Keratinocyte (primary cell): ENCODE measurements at regions not wholly inside any gene's neighbourhood (a gene's known extent, or its start where the extent isn't known, plus 50 kb on each side); places are given as distances from the start of the nearest gene placed in this dataset.

Experiments used
- DNase-seq: peaks from one replicate; pipeline ENCODE4 v3.0.0-alpha.2; 2011; ENCODE audit warnings: low read depth, missing footprints, low spot score
- FAIRE-seq: peaks from 2 replicates; lab custom pipeline; 2011; peaks lifted over from hg19 to GRCh38; lab: Jason Lieb, UNC
- H2AFZ ChIP-seq: 2 replicates; pipeline ENCODE4 v1.6.0; 2012; ENCODE audit warnings: low read length, control low read depth, inconsistent platforms; ENCODE audit not compliant: control insufficient read depth
- H3K27ac ChIP-seq: 2 replicates; pipeline ENCODE4 v1.5.1; 2011; ENCODE audit warnings: low read length; ENCODE audit not compliant: control insufficient read depth, insufficient read depth
- H3K27me3 ChIP-seq: 3 replicates; pipeline ENCODE4 v1.6.0; 2011; ENCODE audit warnings: low read length; ENCODE audit not compliant: control insufficient read depth, insufficient read depth; ENCODE audit errors: extremely low read depth
- H3K36me3 ChIP-seq, 2 experiments: 2 replicates in 1 of 2; 3 replicates in 1 of 2; pipeline ENCODE4 v1.5.1; 2011; ENCODE audit warnings: low read length in 2 of 2, mild to moderate bottlenecking in 1 of 2; ENCODE audit not compliant: control insufficient read depth in 2 of 2, insufficient read depth in 2 of 2; ENCODE audit errors: extremely low read depth in 1 of 2
- H3K4me1 ChIP-seq: 3 replicates; pipeline ENCODE4 v1.5.1; 2011; ENCODE audit warnings: low read length; ENCODE audit not compliant: control insufficient read depth, insufficient read depth; ENCODE audit errors: extremely low read depth
- H3K4me2 ChIP-seq: 3 replicates; pipeline ENCODE4 v1.6.0; 2011; ENCODE audit warnings: low read depth, low read length; ENCODE audit not compliant: control insufficient read depth, insufficient read depth; ENCODE audit errors: extremely low read depth
- H3K4me3 ChIP-seq, 3 experiments: fragments of 200-600 bp in 1 of 3; sonication (generic) in 1 of 3; 2 replicates in 2 of 3; 3 replicates in 1 of 3; pipeline ENCODE4 v1.5.1; 2011 to 2016; ENCODE audit warnings: low read length in 3 of 3, mild to moderate bottlenecking in 3 of 3, control low read depth in 2 of 3, inconsistent platforms in 1 of 3, low read depth in 1 of 3, mixed read lengths in 1 of 3, mixed run types in 1 of 3, moderate library complexity in 1 of 3; ENCODE audit not compliant: control insufficient read depth in 2 of 3, insufficient read depth in 2 of 3; ENCODE audit errors: extremely low read depth in 1 of 3
- H3K79me2 ChIP-seq: 2 replicates; pipeline ENCODE4 v1.6.0; 2012; ENCODE audit warnings: low read length; ENCODE audit not compliant: control insufficient read depth, insufficient read depth
- H3K9ac ChIP-seq: 3 replicates; pipeline ENCODE4 v1.6.0; 2011; ENCODE audit warnings: low read length; ENCODE audit not compliant: control insufficient read depth, insufficient read depth; ENCODE audit errors: extremely low read depth
- H3K9me1 ChIP-seq: 3 replicates; pipeline ENCODE4 v1.6.0; 2011; ENCODE audit warnings: low read length; ENCODE audit not compliant: control insufficient read depth, insufficient read depth; ENCODE audit errors: extremely low read depth
- H3K9me3 ChIP-seq: 2 replicates; pipeline ENCODE4 v1.5.1; 2012; ENCODE audit warnings: low read depth, low read length; ENCODE audit not compliant: control insufficient read depth
- H4K20me1 ChIP-seq: 3 replicates; pipeline ENCODE4 v1.6.0; 2011; ENCODE audit warnings: low read length; ENCODE audit not compliant: control insufficient read depth, insufficient read depth; ENCODE audit errors: extremely low read depth
- EZH2 ChIP-seq: IDR thresholded peaks from one replicate; pipeline ENCODE4 v1.6.1; 2012; ENCODE audit warnings: inconsistent platforms, mild to moderate bottlenecking, low read length, moderate library complexity
- dilution Hi-C: fragments of 300-500 bp; cut with MboI; formaldehyde crosslinking; loops from one replicate; pipeline ENCODE4 v1.7.0; 2020; ENCODE audit warnings: low sequenced_read_pairs; ENCODE audit not compliant: extremely low pct_ligation_motif_present
- TF ChIP-seq, protein P1 (sequence below), 3 experiments: IDR thresholded peaks in 1 of 3; conservative IDR thresholded peaks in 1 of 3; optimal IDR thresholded peaks in 1 of 3; 2 replicates in 2 of 3; 3 replicates in 1 of 3; pipeline versions ENCODE3 to v1.5.1; 2011; ENCODE audit warnings: low read length in 3 of 3, mild to moderate bottlenecking in 3 of 3, moderate library complexity in 2 of 3, control low read depth in 1 of 3, inconsistent platforms in 1 of 3; ENCODE audit not compliant: insufficient read depth in 2 of 3; ENCODE audit errors: extremely low read depth in 1 of 3

DNA sequence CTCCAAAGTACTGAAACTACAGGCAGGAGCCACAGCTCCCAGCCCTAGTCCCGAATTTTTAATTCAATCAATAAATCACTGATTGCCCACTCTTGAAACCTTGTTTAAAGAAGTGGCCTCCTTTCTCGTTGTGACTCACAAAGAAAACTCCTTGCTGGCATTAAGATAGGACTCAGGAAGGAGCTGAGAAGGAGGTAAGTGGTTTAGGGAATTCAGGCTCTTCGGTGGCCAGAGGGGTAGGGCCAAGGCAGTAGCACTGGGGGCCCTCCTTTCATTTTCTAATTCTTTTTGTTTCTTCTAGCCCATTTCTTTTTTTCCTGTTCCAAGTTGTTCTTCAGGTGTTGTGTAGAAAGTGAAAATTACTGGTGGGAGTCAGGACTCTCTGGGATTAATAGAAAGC, 86.2 kb upstream of the OR9Q1 start:
- H3K27me3 ChIP-seq, result no peaks in the 10 kb centered on the region
- no peaks in the 10 kb centered on the region for H3K79me2 ChIP-seq
- no peaks in the 10 kb centered on the region for H3K36me3 ChIP-seq
- no peak overlapping the region for H3K27ac ChIP-seq
- FAIRE-seq (no peak), DNase-seq (no peak)
- H3K9me1 ChIP-seq, result no peaks in the 10 kb centered on the region
- H3K4me1 ChIP-seq, result peaks cover 23% of the 10 kb centered on the region
- no peaks in the 10 kb centered on the region for H3K9me3 ChIP-seq
- TF ChIP-seq, protein P1, sequence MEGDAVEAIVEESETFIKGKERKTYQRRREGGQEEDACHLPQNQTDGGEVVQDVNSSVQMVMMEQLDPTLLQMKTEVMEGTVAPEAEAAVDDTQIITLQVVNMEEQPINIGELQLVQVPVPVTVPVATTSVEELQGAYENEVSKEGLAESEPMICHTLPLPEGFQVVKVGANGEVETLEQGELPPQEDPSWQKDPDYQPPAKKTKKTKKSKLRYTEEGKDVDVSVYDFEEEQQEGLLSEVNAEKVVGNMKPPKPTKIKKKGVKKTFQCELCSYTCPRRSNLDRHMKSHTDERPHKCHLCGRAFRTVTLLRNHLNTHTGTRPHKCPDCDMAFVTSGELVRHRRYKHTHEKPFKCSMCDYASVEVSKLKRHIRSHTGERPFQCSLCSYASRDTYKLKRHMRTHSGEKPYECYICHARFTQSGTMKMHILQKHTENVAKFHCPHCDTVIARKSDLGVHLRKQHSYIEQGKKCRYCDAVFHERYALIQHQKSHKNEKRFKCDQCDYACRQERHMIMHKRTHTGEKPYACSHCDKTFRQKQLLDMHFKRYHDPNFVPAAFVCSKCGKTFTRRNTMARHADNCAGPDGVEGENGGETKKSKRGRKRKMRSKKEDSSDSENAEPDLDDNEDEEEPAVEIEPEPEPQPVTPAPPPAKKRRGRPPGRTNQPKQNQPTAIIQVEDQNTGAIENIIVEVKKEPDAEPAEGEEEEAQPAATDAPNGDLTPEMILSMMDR (optimal IDR thresholded peaks at IDR 0.05 in 1 of 3, IDR thresholded peaks at IDR 0.05 in 1 of 3, conservative IDR thresholded peaks at IDR 0.05 in 1 of 3; ENCODE audit: extremely low read depth in 1 of 3, insufficient read depth in 2 of 3, low read length in 3 of 3), result no peak
- TF ChIP-seq EZH2, result no peak
- H3K9ac ChIP-seq, result no peak overlapping the region
- no peaks in the 10 kb centered on the region for H4K20me1 ChIP-seq
- no peak overlapping the region for H2AFZ ChIP-seq
- H3K4me2 ChIP-seq, result no peak overlapping the region
- H3K4me3 ChIP-seq, result no peak overlapping the region
- dilution Hi-C loops, result no loop called here

DNA sequence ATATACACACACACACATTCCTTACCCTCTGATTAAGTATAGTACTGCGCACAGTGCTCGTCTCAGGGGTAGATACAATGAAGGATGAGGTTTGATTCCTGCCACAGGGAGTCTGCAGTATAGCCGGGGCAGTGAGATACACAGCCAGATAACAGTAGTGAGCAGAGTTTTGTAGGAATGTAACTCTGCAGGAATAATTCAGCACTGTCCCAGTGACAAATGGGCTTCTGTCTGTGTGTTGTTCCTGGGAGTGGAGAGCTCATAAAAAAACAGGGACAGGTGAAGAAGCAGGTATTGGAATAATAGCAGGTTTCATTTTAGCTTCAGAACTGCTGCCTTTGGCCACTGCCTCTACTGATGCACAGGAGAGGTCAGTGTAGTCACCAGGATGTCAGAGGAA, 85.3 kb upstream of the OR9Q1 start:
- Histone ChIP-seq H4K20me1 (no peaks in the 10 kb centered on the region), H3K9me1 (no peaks in the 10 kb centered on the region), H3K9me3 (no peaks in the 10 kb centered on the region), H3K36me3 (no peaks in the 10 kb centered on the region), H3K4me3 (no peak overlapping the region), H3K9ac (no peak overlapping the region), H3K4me1 (peaks cover 29% of the 10 kb centered on the region), H3K27ac (no peak overlapping the region), H3K79me2 (no peaks in the 10 kb centered on the region), H3K4me2 (no peak overlapping the region), H3K27me3 (no peaks in the 10 kb centered on the region), H2AFZ (no peak overlapping the region)
- TF ChIP-seq EZH2, result no peak
- TF ChIP-seq, protein P1 (optimal IDR thresholded peaks at IDR 0.05 in 1 of 3, IDR thresholded peaks at IDR 0.05 in 1 of 3, conservative IDR thresholded peaks at IDR 0.05 in 1 of 3; ENCODE audit: extremely low read depth in 1 of 3, insufficient read depth in 2 of 3, low read length in 3 of 3), result no peak
- FAIRE-seq, result no peak
- DNase-seq, result no peak
- dilution Hi-C loops, result no loop called here
